ENCODE measurements at regions not wholly inside any gene's neighbourhood (a gene's known extent, or its start where the extent isn't known, plus 50 kb on each side); places are given as distances from the start of the nearest gene placed in this dataset.

GRCh38 chr12:28980436-28980835, 168.6 kb upstream of the FAR2 start:
- H3K36me3 Mint-ChIP-seq (ENCODE audit: low read depth) = no peaks in the 10 kb centered on the region
- H3K4me3 Mint-ChIP-seq = no peak overlapping the region
- no peak for DNase-seq
- no peaks in the 10 kb centered on the region for H3K27me3 Mint-ChIP-seq (ENCODE audit: insufficient read depth)
- no peaks in the 10 kb centered on the region for H3K4me1 Mint-ChIP-seq (ENCODE audit: low read depth)
- H3K9me3 Mint-ChIP-seq = peaks cover 8% of the 10 kb centered on the region; the same call in 1 of the 2 replicates
- no peak overlapping the region for H3K27ac Mint-ChIP-seq
- no peak for TF ChIP-seq CTCF (IDR thresholded peaks at IDR 0.05)

GRCh38 chr12:28987538-28988324, 161.3 kb upstream of the FAR2 start:
- Mint-ChIP-seq H3K27me3 (ENCODE audit: insufficient read depth) (0 out of 2 replicates have a peak, but pooled peaks cover 2% of the 10 kb centered on the region), H3K9me3 (no peaks in the 10 kb centered on the region; the same call in none of the 2 replicates), H3K36me3 (ENCODE audit: low read depth) (no peaks in the 10 kb centered on the region), H3K4me1 (ENCODE audit: low read depth) (no peaks in the 10 kb centered on the region), H3K4me3 (no peak overlapping the region), H3K27ac (no peak overlapping the region)
- DNase-seq = no peak
- TF ChIP-seq CTCF (IDR thresholded peaks at IDR 0.05) = no peak

- H3K27ac Mint-ChIP-seq = no peak overlapping the region
- 0 out of 2 replicates have a peak, but pooled peaks cover 2% of the 10 kb centered on the region for H3K27me3 Mint-ChIP-seq (ENCODE audit: insufficient read depth)
- no peaks in the 10 kb centered on the region; the same call in none of the 2 replicates for H3K9me3 Mint-ChIP-seq
- no peak for DNase-seq
- H3K36me3 Mint-ChIP-seq (ENCODE audit: low read depth) = no peaks in the 10 kb centered on the region
- H3K4me3 Mint-ChIP-seq = no peak overlapping the region
- no peaks in the 10 kb centered on the region for H3K4me1 Mint-ChIP-seq (ENCODE audit: low read depth)
- no peak for TF ChIP-seq CTCF (IDR thresholded peaks at IDR 0.05)
Measured at GRCh38 chr12:28988325-28988704, 160.8 kb upstream of the FAR2 start.

- DNase-seq = no peak
- Mint-ChIP-seq H3K27ac (no peak overlapping the region), H3K9me3 (no peaks in the 10 kb centered on the region; the same call in none of the 2 replicates), H3K4me1 (ENCODE audit: low read depth) (no peaks in the 10 kb centered on the region), H3K4me3 (no peak overlapping the region), H3K27me3 (ENCODE audit: insufficient read depth) (peaks cover 2% of the 10 kb centered on the region; the same call in 1 of the 2 replicates), H3K36me3 (ENCODE audit: low read depth) (no peaks in the 10 kb centered on the region)
- TF ChIP-seq CTCF (IDR thresholded peaks at IDR 0.05) = no peak
Measured at GRCh38 chr12:28991626-28992025, 157.5 kb upstream of the FAR2 start.

- TF ChIP-seq CTCF (IDR thresholded peaks at IDR 0.05) = no peak
- Mint-ChIP-seq H3K27me3 (ENCODE audit: insufficient read depth) (peaks cover 2% of the 10 kb centered on the region; the same call in 1 of the 2 replicates), H3K9me3 (no peaks in the 10 kb centered on the region; the same call in none of the 2 replicates), H3K27ac (no peak overlapping the region), H3K36me3 (ENCODE audit: low read depth) (no peaks in the 10 kb centered on the region), H3K4me1 (ENCODE audit: low read depth) (no peaks in the 10 kb centered on the region), H3K4me3 (no peak overlapping the region)
- no peak for DNase-seq
Measured at GRCh38 chr12:28993720-28994119, 155.4 kb upstream of the FAR2 start.
